ENCODE measurements at regions not wholly inside any gene's neighbourhood (a gene's known extent, or its start where the extent isn't known, plus 50 kb on each side); places are given as distances from the start of the nearest gene placed in this dataset.

DNA sequence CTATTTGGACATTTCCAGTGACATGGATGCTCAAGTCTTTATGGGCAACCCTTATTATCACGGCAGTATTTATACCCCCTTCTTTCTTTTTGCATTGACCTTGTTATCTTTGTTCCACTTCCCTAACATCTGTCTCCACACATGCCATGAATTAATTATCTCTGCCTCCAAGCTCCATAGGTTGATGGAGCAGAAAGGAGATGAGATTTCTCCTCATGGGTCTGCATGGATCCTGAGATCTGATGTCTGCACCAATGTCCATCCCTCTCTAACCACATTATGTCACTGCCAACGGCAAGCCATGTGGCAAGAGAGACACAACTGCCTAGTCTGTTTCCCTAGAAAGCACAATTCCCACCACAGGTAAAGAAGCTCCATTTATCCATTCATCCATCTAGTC is 416.8 kb upstream of the ASIC2 start:
- H3K36me3 ChIP-seq (ENCODE audit: control insufficient read depth in 2 of 2, extremely low read depth in 1 of 2, insufficient read depth in 2 of 2, low read length in 2 of 2), result no peaks in the 10 kb centered on the region
- BruUV-seq (replicated peaks), result no TSS peak
- intact Hi-C loops (cut with micrococcal nuclease) (loop anchor here (10.0 kb wide), 1 partner anchor 55 kb away; no protein-coding TSS in a partner anchor), dilution Hi-C loops (cut with MboI; ENCODE audit: extremely low pct_ligation_motif_present, low sequenced_read_pairs) (no loop called here)
- ChIA-PET CTCF (no interaction called here), POLR2A (no interaction called here)
- H4K20me1 ChIP-seq (replicated peaks; ENCODE audit: control insufficient read depth, extremely low read depth, insufficient read depth, low read length), result no peaks in the 10 kb centered on the region
- no peak for FAIRE-seq
- no peak for DNase-seq (ENCODE audit: low read depth, low spot score)
- no peak overlapping the region for H3K4me2 ChIP-seq (ENCODE audit: insufficient read depth, low read length)
- H3K9me3 ChIP-seq (replicated peaks; ENCODE audit: control insufficient read depth, insufficient read depth, low read length), result no peaks in the 10 kb centered on the region
- no peaks in the 10 kb centered on the region for H3K79me2 ChIP-seq (ENCODE audit: control insufficient read depth, insufficient read depth, low read length)
- H3K9me1 ChIP-seq (replicated peaks; ENCODE audit: control insufficient read depth, extremely low read depth, insufficient read depth, low read length), result no peaks in the 10 kb centered on the region
- H2AFZ ChIP-seq (ENCODE audit: low read depth, low read length), result no peak overlapping the region
- no peak overlapping the region for H3K4me3 ChIP-seq (replicated peaks in 1 of 3; ENCODE audit: insufficient read depth in 1 of 3, low read depth in 1 of 3, low read length in 3 of 3)
- no peak for TF ChIP-seq GATA2 (IDR thresholded peaks at IDR 0.05; ENCODE audit: insufficient read depth, insufficient read length, low read depth, low read length)
- TF ChIP-seq EZH2 (IDR thresholded peaks at IDR 0.05; ENCODE audit: borderline replicate concordance, low read depth, low read length, severe bottlenecking), result no peak
- no peak for TF ChIP-seq MYC (IDR thresholded peaks at IDR 0.05; ENCODE audit: low read depth, low read length)
- no peak for TF ChIP-seq POLR2AphosphoS5 (IDR thresholded peaks at IDR 0.05; ENCODE audit: insufficient read depth, low read depth, low read length)
- no peak for TF ChIP-seq POLR2A (IDR thresholded peaks at IDR 0.05; ENCODE audit: low read depth, low read length)
- TF ChIP-seq, protein P1, sequence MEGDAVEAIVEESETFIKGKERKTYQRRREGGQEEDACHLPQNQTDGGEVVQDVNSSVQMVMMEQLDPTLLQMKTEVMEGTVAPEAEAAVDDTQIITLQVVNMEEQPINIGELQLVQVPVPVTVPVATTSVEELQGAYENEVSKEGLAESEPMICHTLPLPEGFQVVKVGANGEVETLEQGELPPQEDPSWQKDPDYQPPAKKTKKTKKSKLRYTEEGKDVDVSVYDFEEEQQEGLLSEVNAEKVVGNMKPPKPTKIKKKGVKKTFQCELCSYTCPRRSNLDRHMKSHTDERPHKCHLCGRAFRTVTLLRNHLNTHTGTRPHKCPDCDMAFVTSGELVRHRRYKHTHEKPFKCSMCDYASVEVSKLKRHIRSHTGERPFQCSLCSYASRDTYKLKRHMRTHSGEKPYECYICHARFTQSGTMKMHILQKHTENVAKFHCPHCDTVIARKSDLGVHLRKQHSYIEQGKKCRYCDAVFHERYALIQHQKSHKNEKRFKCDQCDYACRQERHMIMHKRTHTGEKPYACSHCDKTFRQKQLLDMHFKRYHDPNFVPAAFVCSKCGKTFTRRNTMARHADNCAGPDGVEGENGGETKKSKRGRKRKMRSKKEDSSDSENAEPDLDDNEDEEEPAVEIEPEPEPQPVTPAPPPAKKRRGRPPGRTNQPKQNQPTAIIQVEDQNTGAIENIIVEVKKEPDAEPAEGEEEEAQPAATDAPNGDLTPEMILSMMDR (IDR thresholded peaks at IDR 0.05; ENCODE audit: extremely low read depth in 1 of 2, insufficient read depth in 1 of 2, low read depth in 1 of 2, low read length in 2 of 2), result no peak
- no peak for TF ChIP-seq JUN (IDR thresholded peaks at IDR 0.05; ENCODE audit: borderline replicate concordance, insufficient read depth, insufficient read length, low read depth)
- no peak for TF ChIP-seq FOS (IDR thresholded peaks at IDR 0.05; ENCODE audit: borderline replicate concordance, insufficient read depth, low read length)
- TF ChIP-seq, protein P2, sequence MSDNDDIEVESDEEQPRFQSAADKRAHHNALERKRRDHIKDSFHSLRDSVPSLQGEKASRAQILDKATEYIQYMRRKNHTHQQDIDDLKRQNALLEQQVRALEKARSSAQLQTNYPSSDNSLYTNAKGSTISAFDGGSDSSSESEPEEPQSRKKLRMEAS (IDR thresholded peaks at IDR 0.05; ENCODE audit: insufficient read depth, insufficient read length), result no peak
- H3K27me3 ChIP-seq (ENCODE audit: control insufficient read depth in 2 of 2, insufficient read depth in 2 of 2, low read length in 2 of 2), result no peaks in the 10 kb centered on the region
- no peaks in the 10 kb centered on the region for H3K4me1 ChIP-seq (ENCODE audit: control insufficient read depth, extremely low read depth, insufficient read depth, low read length)
- H3K27ac ChIP-seq (ENCODE audit: insufficient read depth, low read depth, low read length), result no peak overlapping the region
- no peak overlapping the region for H3K9ac ChIP-seq (replicated peaks; ENCODE audit: extremely low read depth, insufficient read depth, low read length)

Measured in endothelial cell of umbilical vein (primary cell).